ENCODE measurements at regions not wholly inside any gene's neighbourhood (a gene's known extent, or its start where the extent isn't known, plus 50 kb on each side); places are given as distances from the start of the nearest gene placed in this dataset.

- no peak for DNase-seq
Observed at GRCh38 chr9:87824216-87824875, 58.3 kb upstream of the SPATA31E1 start.

GRCh38 chr9:87824886-87825285 lies 57.8 kb upstream of the SPATA31E1 start:
- DNase-seq: no peak

GRCh38 chr9:87826331-87826730 lies 56.3 kb upstream of the SPATA31E1 start:
- DNase-seq: no peak

- no peak for DNase-seq
Observed at GRCh38 chr9:87827341-87827740, 55.3 kb upstream of the SPATA31E1 start.

- DNase-seq: no peak
Observed at GRCh38 chr9:87829756-87830155, 52.9 kb upstream of the SPATA31E1 start.

- no peak for DNase-seq
Observed at GRCh38 chr9:87830446-87830845, 52.2 kb upstream of the SPATA31E1 start.

GRCh38 chr9:87831159-87831558 lies 51.5 kb upstream of the SPATA31E1 start:
- DNase-seq: no peak
